ENCODE measurements at regions not wholly inside any gene's neighbourhood (a gene's known extent, or its start where the extent isn't known, plus 50 kb on each side); places are given as distances from the start of the nearest gene placed in this dataset.

DNA sequence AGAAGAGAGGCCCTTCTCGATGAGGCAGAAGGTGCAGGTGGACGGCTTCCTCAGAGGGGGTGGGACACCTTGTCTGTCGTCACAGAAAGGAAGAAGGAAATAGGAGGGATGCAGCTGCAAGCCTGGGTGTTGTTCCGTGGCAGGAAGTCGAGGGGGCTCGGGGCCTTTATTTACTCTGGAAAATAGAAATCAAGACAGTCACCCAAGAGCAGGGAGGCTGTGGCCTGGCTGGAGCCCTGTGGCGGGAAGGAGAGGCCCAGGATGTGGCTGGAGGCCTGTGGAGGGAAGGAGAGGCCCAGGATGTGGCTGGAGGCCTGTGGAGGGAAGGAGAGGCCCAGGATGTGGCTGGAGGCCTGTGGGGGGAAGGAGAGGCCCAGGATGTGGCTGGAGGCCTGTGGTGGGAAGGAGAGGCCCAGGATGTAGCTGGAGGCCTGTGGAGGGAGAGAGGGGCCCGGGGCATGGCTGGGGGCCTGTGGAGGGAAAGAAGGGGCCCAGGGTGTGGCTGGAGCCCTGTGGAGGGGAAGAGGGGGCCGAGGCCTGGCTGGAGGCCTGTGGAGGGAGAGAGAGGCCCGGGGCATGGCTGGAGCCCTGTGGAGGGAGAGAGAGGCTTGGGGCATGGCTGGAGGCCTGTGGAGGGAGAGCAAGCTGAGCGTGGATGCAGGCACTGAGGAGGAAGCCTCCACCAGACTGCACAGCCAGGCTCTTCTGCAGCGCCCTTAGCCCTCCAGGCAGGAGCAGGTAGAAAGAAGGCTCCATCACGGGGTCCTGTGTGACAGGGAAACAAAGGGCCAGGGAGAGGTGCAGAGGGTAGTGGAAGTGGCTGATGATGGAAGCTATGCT is 97.3 kb upstream of the SFMBT2 start:
- TF ChIP-seq, protein P1, sequence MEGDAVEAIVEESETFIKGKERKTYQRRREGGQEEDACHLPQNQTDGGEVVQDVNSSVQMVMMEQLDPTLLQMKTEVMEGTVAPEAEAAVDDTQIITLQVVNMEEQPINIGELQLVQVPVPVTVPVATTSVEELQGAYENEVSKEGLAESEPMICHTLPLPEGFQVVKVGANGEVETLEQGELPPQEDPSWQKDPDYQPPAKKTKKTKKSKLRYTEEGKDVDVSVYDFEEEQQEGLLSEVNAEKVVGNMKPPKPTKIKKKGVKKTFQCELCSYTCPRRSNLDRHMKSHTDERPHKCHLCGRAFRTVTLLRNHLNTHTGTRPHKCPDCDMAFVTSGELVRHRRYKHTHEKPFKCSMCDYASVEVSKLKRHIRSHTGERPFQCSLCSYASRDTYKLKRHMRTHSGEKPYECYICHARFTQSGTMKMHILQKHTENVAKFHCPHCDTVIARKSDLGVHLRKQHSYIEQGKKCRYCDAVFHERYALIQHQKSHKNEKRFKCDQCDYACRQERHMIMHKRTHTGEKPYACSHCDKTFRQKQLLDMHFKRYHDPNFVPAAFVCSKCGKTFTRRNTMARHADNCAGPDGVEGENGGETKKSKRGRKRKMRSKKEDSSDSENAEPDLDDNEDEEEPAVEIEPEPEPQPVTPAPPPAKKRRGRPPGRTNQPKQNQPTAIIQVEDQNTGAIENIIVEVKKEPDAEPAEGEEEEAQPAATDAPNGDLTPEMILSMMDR (IDR thresholded peaks at IDR 0.05), result no peak
- TF ChIP-seq POLR2A (IDR thresholded peaks at IDR 0.05), result no peak
- intact Hi-C loops (cut with DNase I), result no loop called here
- no peaks in the 10 kb centered on the region for H3K36me3 ChIP-seq
- no peaks in the 10 kb centered on the region for H3K27me3 ChIP-seq
- H3K4me1 ChIP-seq, result peaks cover 0 to 10% (median 0%) of the 10 kb centered on the region in 12 donors
- H3K27ac ChIP-seq, result peak overlapping the region in 1 of 12 donors; percentile 54
- no peak overlapping the region for H3K4me3 ChIP-seq
- ATAC-seq (peak in 1 of 4 donors; percentile 27), DNase-seq (no peak)
- 62 to 71% (median 69%) methylated on average over 13 of the region's 13 CpGs for WGBS, 4 donors
- peaks cover 0 to 19% (median 3%) of the 10 kb centered on the region in 12 donors for H3K9me3 ChIP-seq

- no peak for TF ChIP-seq POLR2A (IDR thresholded peaks at IDR 0.05)
- TF ChIP-seq, protein P1 (IDR thresholded peaks at IDR 0.05), result no peak
- Histone ChIP-seq H3K27ac (no peak overlapping the region), H3K36me3 (no peaks in the 10 kb centered on the region), H3K4me1 (no peaks in the 10 kb centered on the region), H3K4me3 (no peak overlapping the region), H3K27me3 (no peaks in the 10 kb centered on the region), H3K9me3 (peaks cover 0 to 22% (median 3%) of the 10 kb centered on the region in 12 donors)
- no peak for ATAC-seq
- no peak for DNase-seq
- WGBS, 4 donors, result 92 to 95% (median 95%) methylated on average over 3 of the region's 3 CpGs
- intact Hi-C loops (cut with DNase I), result no loop called here
These were observed 95.7 kb upstream of the SFMBT2 start for GRCh38 chr10:7506571-7506970.

GRCh38 chr10:7505196-7505595 is 94.4 kb upstream of the SFMBT2 start:
- H3K27me3 ChIP-seq, result peaks cover 0 to 4% (median 0%) of the 10 kb centered on the region in 9 donors
- DNase-seq (no peak), ATAC-seq (no peak)
- 54 to 62% (median 60%) methylated on average over 2 of the region's 2 CpGs for WGBS, 4 donors
- H3K4me1 ChIP-seq, result no peaks in the 10 kb centered on the region
- H3K9me3 ChIP-seq, result peaks cover 0 to 14% (median 0%) of the 10 kb centered on the region in 12 donors
- no peak overlapping the region for H3K27ac ChIP-seq
- no peak overlapping the region for H3K4me3 ChIP-seq
- intact Hi-C loops (cut with DNase I), result no loop called here
- TF ChIP-seq, protein P1 (IDR thresholded peaks at IDR 0.05), result no peak
- TF ChIP-seq POLR2A (IDR thresholded peaks at IDR 0.05), result no peak
- no peaks in the 10 kb centered on the region for H3K36me3 ChIP-seq

- Histone ChIP-seq H3K36me3 (no peaks in the 10 kb centered on the region), H3K4me1 (no peaks in the 10 kb centered on the region), H3K4me3 (no peak overlapping the region), H3K27me3 (peaks cover 0 to 4% (median 0%) of the 10 kb centered on the region in 9 donors), H3K27ac (no peak overlapping the region), H3K9me3 (peaks cover 0 to 8% (median 0%) of the 10 kb centered on the region in 12 donors)
- DNase-seq (no peak), ATAC-seq (no peak)
- WGBS, 4 donors, result 64 to 77% (median 66%) methylated on average over 4 of the region's 4 CpGs
- intact Hi-C loops (cut with DNase I), result no loop called here
- TF ChIP-seq POLR2A (IDR thresholded peaks at IDR 0.05), result no peak
- TF ChIP-seq, protein P1 (IDR thresholded peaks at IDR 0.05), result no peak
These were observed 92.4 kb upstream of the SFMBT2 start for GRCh38 chr10:7503190-7503589.

Measured in heart left ventricle (tissue), 16 donors.